NCI-H2227 (cell line): ENCODE measurements at regions not wholly inside any gene's neighbourhood (a gene's known extent, or its start where the extent isn't known, plus 50 kb on each side); places are given as distances from the start of the nearest gene placed in this dataset.

Experiments used
- DNase-seq: peaks from one replicate; lab custom pipeline; 2025; ENCODE audit not compliant: unreplicated experiment; lab: John Stamatoyannopoulos, UW

DNA sequence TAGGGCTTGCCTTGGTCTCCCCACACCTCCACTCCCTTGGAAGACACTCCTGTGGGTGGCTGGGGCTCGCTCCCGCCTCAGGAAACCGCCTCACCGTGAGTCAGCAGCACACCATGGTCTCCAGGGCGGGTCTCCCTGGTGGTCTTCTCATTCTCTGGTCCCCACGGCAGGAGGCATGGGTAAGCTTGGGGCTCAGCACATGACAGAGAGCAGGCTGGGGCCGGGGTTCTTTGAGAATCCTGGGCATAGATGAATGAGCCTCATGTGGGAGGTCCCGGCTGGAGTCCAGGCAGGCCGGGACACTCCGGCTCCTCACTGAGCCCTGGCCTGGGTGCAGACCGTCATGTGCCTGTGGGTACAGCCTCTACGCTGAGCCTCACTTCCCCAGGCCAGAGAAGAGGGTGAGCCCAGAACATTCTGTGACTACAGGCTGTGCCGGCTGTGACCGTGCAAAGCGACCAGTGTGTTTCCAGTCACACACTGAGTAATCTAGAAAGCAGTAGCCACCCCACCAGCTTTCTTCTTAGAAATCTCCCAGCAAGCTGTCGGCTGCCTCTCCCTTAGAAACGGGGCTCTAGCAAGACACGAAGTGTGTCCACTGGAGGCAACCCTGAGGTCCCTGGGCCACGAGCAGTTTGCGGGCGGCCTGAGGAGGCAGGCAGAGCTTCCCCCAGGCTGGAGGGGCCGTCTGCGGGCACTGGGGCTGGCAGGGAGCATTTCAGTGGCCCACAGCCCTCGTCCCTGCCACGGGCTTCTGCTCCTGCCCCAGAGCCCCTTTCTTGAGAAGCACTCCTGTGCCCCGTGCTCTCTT is 93.1 kb downstream of the RHOB start:
- no peak for DNase-seq

DNA sequence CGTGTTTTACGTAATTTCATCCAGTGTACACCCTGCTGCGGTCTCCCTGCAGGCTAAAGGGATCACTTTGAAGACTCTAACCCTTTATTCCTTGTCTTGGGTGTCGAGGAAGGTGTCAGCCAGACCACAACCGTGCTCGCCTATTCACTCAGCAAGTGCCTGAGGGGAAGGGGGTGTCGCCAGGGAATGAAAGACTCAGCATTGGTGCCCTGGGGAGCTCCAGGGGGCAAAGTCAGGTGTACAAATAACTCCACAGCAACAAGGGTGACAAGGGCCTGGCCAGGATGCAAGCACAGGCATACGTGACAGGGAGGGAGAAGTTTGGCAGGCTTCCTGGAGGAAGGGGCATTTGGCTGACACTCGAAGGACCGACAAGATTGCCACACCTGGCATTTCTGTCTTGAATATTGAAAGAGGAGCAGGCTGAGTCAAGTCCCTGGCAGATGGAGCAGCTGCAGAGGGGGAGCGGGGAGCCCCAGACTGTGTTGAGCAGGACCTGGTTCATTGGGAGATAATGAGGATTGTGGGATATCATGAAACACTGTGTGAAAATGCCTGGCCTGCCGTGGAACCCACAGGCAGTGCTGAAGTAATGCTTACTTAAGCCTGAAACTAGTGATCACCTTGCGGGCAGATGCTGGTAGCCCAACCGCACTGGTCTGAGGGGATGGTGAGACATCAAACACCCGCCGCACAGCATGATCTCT is 93.9 kb downstream of the RHOB start:
- no peak for DNase-seq

DNA sequence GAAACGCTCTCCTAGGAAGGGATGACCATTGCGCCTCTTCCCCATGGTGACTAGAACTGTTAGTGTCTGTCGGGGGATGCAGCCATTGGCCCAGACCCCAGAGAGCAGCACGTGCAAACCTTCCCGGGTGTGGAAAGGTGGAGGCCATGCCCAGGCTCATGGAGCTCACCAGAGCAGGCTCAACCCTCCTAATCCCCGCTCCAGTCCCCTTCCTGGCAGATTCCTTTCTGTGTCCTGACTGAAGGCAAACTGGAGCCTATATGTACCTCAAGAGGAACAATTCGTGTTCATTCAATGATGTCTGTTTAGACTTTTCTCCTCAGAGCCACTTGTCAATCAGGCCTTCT is 94.4 kb downstream of the RHOB start:
- DNase-seq: no peak

DNA sequence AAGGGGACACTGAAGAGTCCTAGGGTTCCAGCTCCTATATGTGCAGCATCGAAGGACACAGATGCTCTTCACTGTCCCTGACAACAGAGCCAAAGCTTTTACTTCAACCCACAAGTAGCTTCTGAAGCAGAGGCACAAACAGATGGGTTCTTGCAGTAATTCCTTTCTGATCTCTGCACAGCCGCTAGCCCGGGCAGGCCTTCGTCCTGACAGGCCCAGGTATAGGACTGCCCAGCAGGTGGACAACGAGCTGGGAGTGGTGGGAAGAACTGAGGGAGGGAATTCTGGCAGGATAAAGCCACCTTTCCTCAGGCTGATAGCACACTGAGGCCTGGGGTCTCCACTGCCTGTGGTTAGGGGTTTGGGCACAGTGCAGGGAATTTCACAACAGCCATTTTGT is 94.8 kb downstream of the RHOB start:
- DNase-seq: no peak

DNA sequence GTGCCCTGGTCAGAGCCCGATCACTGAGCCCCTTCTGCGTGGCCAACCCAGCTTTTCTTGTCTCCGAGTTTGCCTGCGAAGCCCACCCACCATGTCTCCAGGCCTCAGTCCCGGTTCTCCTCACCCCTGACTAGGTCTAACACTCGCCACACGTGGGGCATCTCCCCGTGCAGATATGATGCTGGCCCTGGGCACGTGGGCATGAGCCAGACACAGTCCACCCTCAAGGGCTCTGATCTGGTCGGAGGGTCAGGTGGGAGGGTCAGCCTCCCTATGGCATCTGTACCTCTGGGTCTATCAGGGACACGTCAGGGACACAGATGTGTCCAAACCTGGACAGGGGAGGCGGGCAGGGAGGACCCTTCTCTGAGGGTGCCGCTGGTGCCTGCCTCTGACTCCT is 95.4 kb downstream of the RHOB start:
- no peak for DNase-seq

DNA sequence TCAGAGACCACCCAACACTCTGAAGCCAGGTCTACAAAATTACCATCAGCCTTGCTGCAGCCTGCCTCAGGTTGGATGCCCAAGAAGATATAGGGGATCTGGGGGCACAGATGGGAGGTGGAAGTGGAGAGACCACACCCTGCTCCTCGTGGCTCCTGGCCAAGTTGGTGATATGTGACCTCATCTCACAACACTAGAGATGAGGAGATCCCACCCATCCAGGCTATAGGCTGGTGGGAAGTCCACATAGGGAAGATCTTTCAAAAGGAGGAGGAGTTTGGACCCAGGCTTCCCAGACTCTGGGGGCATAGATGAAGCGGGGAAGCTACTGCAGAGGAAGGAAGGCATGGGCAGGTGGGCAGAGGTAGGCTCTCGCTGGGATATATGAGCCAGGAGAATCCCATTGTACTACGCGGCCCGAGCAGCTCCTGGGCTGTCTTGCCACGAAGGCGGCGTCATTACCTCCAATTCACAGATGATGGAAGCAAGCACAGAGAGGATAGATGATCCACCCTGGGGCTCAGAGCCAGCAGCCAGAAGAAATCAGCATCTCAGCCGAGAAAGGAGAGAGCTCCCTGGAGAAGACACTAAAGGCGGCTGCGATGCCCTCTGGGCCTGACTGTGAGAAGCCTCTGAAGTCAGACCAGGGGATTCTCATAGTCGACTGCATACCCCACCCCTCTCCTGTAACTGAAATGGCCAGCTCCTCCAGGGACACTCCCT is 96.0 kb downstream of the RHOB start:
- DNase-seq: no peak

DNA sequence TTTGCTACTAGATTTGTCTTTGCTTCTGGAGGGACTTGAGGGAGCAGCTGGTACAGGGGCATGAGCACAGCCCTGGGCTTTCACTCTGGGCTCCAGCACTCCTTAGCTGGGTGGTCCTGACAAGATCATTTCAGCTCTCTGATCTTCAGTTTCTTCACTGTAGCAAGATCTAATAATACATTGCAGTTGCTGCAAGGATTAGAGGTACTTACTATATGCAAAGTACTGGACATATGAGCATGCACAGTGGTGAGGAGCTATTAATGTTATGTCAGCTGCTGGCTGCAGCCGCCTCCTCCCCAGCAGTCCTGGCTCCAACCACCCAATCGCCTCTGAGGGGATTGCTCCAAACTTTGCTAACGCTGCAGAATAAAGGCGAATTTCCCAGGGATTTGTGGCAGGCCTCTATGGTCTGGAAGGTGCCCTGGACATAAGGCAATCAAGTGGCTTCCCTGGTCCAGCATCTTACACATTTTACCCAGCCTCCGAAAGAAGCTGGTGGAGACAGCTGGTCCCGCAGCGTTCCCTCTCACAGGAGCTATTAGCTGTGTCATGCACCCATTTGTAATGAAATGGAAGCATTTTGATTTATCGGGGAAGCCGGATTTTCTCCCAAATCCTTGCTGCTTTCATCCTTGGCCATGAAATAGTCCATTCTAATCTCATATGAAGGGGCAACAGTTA is 96.7 kb downstream of the RHOB start:
- peak; percentile 48 for DNase-seq

DNA sequence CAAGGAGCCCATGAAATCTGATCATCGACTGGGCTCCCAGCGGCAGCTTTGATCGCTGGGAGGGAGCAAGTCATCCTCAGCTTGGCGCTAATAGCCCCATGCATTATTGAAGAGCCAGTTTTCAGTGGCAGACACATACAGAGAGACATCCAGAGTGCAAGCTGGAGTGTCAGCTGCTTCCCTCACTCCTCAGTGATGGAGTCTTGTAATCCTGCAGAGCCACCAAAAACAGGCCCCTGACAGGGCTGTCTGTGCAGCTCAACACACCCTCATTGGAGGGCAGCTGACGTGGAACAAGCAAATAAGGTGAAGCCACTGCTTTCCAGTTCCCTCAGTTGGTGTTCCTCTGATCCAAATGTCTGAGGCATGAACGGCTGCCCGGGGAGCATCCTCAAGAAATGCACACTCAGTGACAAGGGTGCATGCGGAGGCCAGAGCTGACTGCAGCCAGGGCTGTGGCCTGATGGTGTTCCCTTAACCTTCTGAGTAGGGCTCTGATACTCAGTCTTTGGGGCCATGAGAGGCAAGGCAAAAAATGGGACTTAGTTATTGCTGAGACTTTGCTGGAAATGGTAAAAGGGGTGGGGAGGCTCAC is 97.4 kb downstream of the RHOB start:
- DNase-seq: peak; percentile 48

DNA sequence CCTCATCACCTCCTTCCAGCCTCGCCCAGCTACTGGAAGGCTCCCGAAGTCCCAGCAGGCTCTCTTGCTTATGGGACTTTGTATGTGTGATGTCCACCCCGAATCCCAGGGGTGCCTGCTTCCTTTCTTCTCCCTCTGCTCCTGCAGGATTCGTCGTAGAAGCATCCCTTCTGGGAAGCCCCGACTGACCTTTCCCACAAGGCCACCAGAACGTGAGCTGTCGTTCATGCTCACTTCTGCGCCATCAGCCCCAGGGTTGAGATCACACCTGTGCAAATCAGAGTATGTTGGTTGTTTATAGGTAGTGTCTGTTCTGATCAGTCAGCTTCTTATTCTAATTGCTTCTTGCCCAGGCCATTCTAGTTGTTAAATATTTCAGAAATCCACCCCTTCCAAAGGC is 101.8 kb downstream of the HS1BP3 start:
- no peak for DNase-seq

DNA sequence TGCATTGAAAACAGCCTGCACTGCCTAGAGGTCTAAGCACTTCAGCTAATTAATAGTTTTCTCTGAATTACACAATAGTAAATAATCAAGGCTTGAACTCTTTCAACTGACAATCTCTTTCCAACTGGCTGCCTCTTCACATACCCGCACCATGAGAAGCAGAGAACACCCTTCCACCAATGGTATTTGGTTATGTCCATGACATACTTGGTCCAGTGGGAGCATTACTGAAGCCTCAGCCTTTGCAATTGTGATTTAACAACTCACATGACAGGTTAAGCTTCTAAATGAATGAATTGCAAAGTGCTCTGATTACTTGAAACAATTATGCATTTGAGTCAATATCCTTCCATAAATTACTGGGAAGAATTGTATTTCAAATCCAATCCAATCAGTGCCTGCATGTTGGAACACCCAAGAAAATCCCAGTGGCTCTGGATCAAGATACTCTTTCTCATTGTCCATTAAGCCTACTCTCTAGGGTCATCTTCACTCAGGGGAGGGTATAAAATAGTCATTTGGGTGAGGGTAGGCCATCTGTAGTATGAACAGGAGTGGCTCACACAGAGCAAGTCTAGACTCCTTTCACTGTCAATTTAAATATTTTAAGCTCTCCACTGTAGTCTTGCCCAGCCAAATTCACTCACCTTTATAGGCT is 101.1 kb downstream of the HS1BP3 start:
- no peak for DNase-seq

DNA sequence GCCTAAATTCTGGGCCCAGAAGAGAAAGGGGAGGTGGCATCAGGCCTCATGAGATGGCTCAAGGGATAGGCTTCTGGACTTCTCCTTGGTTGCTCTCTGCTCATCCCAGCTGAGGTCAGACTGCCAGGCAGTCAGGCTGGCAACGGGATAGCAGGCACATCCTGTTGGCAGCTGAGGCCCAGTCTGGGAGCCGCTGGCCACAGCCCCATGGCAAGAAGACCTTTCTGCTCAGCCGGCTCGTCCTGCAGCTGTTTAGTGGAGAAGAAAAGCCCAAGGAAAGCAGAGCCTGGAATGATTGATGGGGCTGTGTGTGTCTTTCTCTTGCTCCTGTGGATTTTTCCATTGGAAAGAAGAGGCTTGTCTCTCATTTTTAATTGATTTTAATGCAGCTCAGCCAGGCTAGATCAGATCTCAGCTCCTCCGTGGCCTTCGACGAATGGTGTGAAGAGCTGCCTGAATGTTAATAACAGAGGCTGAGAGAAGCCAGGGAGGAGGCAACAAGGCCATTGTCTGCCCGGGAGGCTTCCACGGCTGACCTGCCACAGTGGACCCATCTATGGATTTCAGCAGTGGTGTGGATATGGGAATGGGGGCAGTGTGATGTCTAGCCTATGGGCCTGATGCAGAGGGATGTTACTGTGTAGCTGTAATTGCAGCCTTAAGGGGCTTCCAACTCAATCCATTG is 99.5 kb downstream of the HS1BP3 start:
- no peak for DNase-seq

DNA sequence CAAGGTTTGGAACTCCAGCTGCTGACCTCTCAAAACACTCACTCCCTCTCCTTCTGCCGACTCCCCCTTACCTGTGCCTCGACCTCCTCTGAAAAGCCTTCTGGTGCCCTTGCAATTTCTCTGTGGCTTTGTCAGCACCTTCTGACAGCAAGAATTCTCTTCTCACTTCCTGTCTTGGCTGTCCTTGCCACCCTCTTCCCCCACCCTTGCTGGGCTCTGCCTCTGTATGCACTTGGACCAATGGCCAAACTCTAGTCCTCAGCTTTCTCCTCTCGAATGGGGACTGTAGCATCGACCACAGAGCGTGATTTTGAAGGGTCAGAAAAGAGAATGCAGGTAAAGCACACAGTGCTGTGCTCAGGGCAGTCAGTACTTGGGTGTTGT is 99.0 kb downstream of the HS1BP3 start:
- DNase-seq: no peak

DNA sequence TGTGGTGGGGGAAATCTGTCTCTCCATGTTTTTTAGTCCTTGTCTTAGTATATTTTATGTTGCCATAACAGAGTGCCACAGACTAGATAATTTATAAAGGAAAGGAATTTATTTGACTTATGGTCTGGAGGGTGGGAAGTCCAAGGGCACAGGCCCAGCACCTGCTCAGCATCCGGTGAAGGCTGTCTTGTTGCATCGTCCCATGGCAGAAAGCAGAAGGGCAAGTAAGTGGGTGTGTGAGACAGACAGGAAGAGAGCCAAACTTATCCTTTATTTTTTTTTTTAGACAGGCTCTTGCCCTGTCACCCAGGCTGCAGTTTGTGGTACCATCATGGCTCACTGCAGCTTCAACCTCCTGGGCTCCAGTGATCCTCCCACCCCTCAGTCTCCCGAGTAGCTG is 98.1 kb downstream of the HS1BP3 start:
- no peak for DNase-seq

DNA sequence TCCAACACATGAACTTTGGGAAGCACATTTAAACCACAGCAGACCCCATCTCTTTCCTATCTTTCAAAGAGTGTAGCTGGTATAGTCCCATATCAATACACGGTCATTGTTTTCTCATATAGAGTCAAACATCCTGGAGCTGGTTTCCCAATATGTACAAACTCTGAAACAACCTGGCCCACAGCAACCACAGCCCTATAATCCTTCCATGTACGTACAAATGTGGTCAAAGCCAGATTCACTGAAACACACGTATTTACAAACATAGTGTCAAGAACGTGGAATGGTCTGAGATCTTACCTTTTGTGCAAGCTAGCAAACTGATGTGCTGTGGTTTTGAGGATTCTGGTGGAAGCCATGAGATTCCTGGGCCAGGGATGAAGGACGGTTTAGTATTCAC is 97.3 kb downstream of the HS1BP3 start:
- no peak for DNase-seq

DNA sequence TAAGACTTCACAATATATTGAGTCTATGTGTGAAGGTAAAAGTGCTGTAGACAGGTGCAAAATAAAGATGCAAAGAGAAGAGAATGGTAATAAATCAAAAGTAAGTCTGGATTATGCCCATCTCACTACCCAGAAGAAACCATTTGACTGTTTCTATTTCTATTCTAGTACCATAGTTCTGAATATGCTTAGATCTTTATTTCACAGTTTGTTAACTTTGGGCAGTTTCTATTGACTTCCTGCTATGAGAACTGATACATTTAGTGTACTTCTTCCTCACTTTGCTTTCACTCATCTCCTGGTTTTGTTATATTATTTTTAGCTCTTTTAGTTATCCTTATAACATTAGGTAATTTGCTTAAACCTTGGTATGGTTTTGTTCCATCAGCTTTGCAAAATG is 94.9 kb downstream of the HS1BP3 start:
- no peak for DNase-seq

DNA sequence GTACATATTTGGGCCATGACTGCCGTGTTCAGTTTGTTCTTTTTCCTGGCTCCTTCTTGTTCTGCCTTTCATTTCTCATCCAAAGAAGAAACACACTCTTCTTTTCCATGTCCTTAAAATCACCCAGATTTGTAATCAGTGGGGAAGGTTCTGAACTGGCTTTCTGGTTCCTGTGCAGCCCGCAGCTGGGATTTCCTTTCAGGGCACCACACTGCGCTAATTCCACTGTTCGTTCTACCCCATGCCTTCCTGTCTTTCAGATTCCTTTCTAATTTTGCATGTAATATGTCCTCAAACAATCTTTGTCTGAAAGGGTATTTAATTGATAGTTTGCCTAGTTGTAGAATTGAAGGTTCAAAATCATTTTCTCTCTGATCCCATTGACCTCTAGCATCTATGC is 94.1 kb downstream of the HS1BP3 start:
- DNase-seq: no peak

DNA sequence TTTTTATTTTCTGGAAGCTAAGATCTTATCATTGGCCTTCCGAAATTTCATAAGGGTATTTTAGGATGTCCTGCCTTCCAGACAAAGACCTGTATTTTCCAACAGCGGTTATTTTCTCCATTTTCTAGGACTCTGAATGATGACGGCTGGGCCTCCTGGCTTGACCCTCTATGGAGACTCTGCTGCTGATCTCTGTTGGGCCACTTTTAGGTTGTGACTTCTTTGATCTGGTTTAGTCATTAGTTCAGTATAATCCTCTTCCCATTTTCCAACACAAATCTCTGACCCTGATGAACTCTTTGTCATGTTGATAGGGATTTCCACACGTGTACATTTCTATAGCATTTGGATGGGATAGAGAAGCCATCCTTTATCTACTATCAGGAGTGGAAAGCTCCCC is 93.7 kb downstream of the HS1BP3 start:
- DNase-seq: no peak

DNA sequence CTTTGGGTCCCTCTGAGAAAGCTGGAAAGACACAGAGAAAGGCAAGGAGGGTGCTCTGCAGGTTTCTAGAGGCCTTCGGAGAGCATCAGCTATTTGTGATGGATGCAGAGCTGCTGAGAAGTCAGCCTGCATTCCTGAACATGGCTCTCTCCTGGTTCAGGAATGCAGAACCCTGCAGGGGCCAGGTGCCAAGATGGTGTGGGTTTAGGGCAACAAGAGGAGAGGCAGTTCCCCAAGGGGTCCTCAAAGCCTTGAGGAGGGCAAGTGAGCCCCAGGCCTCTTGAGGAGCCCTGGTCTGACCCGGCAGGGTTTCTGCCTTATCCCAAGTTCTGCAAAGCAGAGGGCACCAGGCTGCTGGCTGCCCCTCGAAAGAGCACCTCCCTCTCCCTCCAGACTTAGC is 93.3 kb downstream of the HS1BP3 start:
- DNase-seq: no peak

DNA sequence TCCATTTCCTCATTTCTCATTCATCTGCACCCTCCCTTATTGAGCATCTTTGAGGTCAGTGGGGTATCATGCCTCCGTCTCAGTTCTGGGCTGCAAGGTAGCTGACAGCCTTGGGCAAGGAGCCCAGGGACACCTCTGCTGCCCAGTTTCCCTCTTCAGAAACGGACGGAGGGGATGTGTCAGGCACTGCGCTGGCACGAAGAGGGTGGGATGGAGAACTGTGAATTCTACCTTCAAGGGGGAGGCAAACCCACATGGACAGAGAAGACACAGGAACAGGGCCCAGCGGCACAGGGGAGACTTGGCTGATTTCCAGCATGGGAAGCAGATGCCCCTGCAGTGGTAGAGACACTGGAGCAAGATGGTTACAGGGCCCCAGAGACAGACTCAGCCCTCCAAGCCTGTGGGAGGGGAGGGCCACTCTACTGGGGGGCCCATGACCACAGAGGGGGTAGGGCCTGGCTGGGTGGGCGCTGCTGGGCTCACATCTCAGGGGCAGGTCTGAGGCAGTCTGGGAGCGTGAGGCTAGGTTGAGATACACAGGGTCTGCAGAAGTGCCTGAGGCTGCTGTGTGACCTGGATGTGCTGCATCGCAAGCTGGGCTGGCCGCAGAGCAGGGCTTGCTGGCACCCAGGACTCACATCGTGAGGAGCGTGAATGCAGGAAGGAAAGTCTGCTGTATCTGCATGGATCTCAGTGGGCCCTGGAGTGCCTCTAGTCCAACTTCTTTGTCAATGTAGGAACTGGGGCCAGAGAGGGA is 92.3 kb downstream of the HS1BP3 start:
- no peak for DNase-seq
